HG03196 (cell line): ENCODE measurements at regions not wholly inside any gene's neighbourhood (a gene's known extent, or its start where the extent isn't known, plus 50 kb on each side); places are given as distances from the start of the nearest gene placed in this dataset.

ENCODE experiments used
- ATAC-seq: cut with Tn5 transposase; IDR thresholded peaks from one replicate; pipeline ENCODE4 v1.9.1; 2021; ENCODE audit not compliant: unreplicated experiment

DNA sequence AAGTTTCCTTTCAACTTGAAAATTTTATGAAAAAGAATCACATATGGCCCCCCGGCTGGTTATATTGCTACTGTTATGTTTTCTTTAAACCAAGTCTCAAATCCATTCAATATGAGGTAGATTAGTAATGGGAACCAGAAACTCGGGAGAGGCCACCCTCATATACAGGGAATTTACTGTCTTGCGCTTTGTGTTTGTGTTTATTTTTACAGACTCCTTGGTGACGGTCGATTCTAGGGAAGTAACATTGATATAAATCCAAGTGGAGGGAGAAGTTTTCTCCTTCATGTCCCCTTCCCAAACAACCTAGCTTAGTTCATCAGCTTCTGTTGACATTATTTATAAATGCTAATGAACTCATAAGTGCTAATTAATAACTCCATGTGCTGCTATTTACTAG, 163.5 kb upstream of the LMO4 start:
- ATAC-seq: no peak

DNA sequence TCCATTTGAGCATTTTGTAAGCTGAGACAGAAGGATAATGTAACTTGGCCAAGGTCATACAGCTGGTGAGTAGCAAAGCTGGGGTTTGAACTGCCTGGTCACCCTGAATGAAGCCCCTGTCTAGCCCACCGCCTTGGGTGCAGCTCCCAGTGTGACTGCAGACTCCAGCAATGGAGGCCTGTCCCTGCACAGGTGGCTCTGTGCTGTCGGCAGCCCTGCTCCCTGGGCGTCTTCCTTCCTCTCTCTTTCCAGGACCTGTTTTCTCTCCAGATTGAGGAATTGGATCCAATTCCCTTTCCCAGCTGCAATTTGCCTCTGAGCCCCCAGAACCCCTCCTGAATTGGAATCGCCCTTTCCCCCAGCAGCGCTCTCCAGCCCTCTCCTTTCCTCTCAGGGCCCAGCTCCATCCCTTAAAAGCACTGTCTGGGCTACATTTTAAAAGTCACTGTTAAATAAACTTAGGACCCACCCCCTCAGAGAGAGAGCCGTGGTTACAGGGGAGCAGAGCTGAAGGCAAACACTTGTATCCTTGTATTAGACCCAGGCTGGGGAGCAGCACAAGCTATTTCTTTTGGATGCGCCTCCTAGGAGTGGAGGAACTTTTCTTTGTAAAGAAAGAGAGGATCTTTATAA, 161.4 kb upstream of the LMO4 start:
- ATAC-seq: no peak

DNA sequence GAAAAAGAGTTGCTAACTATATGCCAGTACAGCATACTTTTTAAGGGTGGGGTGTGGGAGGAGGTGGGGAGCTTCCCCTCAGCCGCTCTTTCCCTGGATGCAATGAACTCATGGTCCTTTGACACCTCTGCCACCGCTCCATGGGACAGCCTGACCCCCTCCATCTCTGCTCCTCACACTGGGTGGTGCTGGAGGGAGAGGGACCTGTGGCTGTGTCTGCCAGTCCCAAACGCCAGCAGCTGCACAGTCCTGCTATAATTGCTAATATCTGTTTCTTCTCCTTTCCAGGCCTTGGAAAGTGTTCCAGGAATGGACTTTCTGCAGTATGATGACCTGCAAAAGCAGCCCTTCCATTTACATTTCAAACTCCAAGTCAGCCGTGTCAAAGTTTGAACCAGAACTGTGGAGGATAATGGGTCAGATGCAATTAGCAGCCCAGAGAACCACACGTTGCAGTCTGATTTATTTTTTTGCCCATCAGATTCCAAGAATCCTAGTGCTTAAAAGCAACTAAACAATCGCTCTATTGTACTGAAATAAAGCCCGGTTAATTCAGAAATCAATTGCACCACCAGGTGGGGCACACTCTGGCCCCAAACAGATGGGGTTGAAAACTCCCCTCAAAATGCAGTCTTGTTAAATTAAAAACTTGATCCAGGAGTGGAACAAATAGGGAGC, 160.7 kb upstream of the LMO4 start:
- no peak for ATAC-seq

DNA sequence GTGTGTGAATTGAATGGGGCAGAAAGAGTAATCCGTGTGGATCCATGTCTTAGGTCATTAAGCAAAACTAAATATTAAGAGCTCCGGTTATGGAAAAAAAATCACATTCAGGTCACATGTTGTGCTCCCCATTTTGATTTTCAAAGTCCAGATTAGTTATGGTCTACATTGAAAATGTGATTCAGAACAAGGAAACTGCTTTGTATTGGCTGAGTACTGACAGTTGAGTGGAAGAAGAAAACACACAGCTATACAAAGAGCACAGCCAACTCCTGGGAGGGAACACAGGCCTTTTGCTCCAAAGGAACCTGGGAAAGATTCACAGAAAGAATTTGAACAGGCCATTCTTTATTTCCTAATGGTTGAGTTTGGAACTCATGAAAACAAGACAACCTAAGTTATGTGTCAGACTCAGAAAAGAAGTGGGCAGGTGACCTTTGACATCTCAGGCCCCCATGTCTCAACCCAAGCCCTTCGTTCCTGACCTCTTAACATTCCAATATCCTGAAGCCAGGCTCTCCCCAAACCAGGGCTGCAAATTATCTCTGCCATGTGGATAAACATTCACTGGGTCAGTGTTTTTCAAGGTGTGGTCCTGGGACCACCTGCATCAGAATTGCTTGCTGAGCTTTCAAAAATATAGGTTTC, 159.3 kb upstream of the LMO4 start:
- no peak for ATAC-seq

DNA sequence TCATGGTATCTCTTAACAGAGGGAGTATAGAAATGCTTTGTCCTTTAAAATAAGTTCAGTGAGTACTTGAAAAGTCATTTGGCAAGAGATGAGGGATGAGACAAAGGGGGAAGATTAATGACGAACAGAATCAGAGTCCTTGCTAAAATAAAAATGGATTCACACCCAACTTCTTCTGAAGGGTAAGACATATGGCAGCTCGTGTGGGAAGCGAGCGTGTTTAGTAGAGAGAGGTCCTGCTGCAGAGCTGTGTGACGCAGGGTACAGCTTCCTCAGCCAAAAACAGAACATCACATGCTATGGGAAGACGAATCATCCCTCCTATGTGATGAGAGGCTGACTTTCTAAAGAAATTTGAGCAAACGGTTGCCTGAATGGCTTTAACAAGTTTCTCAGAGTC, 158.5 kb upstream of the LMO4 start:
- no peak for ATAC-seq

DNA sequence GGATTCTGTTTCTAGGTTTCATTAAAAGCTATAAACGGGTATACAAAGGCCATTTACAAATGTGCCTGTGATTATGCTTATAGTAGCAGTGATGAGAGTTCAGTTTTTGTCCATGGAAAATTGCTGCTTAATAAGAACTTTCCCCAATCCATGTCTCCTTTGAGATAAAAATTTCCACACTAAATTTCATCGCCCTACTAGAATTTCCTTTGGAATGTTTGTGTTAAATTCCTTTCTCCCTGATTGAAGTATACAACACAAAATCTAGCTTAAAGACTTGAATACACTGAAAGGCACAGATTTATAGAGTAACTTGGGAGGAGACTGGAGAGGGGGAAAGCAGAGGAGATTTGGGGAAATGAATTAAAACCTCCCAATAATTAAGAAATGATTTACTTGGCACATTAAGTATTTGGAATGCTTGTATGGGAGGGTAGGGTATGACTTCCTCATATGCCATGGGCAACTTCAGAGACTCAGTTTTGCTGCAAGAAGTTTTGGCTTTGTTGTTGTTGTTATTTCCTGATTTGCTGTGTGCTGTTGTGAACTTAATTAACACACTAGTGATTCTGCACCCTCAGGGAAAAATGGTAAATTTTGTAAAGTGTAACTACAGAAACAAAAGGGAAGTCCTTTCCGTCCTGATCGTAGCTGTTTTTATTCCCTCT, 157.6 kb upstream of the LMO4 start:
- ATAC-seq: no peak

DNA sequence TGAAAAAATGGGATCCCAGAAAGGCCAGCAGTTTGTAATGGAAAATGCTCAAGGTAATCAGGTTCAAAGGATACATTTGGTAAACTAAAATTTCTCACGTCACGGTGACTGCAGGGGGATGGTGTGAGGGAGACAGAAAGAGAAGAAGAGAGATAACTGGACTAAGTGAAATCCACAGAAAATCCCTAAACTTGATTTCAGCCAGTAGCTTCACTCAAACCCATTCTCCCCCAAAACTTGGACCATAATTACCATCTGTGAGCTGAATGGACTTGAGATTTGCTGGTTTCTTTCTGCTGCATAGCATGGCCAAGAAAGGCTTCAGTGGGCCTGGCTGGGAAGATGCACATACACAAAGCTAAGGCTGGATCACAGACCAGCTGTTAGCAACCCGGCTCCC, 155.4 kb upstream of the LMO4 start:
- no peak for ATAC-seq

DNA sequence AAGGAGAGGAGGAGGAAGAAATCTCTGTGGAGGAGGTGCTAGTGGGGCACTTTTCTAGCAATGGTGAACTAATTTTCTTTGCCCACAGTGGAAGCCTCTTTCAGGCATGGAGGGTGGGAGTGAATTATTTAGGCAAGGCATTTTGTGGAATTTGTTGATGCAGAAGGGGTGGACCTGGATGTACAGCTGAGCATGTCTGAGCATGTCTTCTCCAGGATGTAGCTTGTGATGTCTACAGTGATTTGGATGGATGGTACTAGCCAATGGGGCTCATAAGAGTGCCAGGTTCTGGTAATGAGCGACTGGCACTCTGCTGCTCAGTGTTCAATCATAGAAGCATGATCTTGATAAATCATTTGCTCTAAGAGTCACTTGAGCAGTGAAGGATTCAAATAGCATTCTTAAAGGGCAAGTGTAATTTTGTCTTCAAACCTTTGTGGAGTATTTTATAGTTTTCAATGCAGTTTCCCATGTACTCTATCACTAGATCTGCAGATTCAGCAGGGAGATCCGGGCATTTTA, 153.9 kb upstream of the LMO4 start:
- ATAC-seq: no peak

DNA sequence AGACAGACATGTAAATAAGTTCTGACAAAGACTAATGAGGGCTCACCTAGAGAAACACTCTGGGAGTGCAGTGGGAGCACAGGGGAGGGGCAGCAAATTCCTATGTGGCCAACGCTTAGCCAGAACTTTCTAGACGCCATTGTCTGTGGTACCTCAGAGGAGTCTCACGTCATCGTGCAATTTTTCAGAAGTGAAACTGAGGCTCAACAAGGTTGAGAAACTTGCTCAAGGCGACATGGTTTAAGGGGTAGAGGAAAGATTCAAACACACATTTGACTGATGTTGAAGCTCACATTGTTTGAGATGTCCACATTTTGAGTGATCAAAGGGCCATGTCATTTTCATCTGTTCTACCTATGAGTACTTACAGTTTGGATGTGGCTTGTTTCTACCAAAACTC, 152.6 kb upstream of the LMO4 start:
- no peak for ATAC-seq

DNA sequence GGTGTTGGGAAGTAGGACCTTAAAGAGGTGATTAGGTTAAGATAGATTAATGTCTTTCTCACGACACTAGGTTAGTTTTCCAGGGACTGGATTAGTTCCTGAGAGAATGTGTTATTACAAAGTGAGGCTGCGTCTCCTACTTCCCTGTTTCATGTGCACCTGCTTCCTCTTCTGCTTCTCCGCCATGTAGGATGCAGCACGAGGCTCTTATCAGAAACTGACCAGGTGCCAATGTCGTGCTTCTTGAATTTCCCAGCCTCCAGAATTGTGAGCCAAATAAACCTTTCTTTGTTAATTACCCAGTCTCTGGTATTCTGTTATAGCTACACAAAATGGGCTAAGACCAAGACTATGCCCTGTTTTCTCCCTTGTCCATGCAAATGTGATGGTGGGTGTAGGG, 152.2 kb upstream of the LMO4 start:
- no peak for ATAC-seq

DNA sequence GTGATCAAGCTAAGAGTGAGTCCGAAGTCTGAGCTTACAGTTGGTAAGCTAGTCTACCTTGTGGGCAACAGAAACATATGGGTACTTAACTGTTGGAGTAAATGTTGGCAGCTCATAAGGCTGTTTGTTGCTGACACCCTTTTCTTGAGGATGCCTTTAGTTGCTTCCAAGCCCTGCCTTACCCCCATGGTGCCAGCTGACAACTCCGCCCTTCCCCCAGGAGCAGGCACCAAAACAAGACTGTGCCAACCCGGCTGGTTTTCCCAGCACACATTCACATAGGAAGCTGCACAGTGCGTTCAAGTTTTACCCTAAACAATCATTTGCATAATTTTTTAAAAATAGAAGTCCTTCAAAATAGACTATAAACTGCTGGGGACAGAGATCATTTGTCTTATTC, 150.2 kb upstream of the LMO4 start:
- ATAC-seq: no peak

DNA sequence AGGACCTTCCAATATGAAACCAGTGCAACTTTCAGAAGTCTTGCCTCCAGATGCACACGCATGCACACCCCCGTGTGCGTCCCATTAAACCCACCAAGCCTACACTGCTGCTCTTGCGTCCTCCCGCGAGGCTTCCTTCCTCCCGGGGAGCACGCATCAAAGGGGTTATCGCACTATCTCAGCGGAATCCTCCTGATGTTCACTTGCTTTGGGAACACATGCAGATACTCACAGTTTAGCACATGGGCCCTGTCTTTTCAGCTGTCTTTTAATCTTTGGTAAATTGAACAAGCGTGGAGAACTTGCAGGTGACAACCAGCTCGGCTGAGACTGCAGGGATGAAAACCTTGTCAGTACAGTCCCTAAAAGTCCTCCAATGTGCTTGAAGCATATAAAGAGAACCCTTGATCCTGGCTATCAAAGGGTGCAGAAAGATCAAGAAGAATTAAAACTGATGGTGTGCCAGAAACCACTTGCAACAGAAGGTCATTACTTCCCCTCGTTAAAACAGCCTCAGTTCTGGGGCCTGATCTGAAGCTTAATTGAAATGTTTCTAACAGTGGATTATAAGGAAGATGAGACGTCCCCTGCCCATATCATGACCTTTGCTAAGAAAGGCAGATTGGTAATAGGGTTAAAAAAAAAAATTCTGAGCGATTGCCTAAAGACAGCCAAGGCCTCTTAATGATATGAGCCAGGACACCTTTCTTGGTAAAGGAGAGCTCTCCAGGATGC, 149.4 kb upstream of the LMO4 start:
- ATAC-seq: no peak

DNA sequence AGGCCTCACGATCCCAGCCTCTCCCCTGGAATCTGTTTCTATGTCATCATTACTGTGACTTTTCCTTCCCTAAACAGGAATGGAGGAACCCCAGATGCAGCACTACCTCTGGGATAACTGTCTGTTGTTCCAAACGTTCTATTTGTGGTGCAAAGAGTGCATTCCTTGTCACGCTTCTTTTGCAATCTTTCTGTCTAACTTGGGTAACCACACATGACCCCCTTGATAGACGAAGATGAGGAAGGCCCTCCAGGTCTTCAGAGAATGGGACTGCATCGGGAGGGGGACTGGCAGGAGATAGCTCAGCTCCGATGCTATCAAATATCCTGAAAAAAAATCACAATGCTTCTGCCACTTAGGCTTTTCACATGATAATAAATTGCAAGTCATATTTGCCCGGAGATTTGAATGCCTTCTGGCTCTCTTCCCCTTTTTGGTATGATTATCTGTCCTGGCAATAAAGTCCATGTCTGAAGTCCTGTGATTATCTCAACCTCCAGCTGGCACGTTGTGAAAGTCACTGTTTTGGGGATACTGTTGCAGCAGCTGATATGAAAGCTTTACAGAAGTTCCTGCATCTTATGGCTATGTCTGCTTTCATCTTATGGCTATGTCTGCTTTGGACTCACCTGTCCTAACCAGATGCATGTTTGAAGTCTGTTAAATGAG, 148.7 kb upstream of the LMO4 start:
- no peak for ATAC-seq

DNA sequence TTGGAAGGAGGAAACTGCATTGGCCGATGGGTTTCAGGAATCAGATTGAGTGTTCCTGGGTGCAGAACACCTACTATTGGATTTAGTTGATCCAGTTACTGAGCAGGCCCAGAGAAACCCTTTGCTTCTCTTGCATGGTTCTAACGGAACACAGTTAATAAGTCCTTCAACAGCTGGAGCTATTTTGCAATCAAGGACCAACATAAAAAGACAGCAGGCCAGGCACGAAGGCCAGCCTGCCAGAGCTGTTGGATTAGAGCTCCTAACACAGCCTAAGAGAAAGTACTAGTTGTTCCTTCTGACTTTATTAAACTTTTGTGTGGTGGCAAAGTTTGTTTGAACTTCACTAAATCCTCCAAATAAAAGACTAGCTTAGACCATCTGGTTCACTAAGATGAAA, 148.0 kb upstream of the LMO4 start:
- ATAC-seq: no peak

DNA sequence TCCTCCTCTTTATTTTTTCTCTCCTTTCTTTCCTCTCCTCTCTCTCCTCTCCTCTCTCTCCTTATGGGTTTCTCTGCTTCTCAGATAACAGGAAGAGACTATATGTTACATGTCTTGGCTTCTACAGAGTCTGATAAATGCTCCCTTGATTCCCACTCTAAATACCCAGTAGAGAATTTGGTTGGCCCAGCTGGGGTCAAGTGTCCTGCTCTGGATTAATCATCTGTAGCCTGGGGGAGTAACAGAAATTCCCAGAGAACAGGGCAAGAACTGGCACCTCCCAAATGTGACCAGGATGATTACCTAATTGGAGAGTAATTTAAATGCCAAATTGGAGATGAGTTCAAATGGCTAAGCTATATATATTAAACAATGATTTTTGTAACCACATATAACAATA, 146.1 kb upstream of the LMO4 start:
- ATAC-seq: no peak

DNA sequence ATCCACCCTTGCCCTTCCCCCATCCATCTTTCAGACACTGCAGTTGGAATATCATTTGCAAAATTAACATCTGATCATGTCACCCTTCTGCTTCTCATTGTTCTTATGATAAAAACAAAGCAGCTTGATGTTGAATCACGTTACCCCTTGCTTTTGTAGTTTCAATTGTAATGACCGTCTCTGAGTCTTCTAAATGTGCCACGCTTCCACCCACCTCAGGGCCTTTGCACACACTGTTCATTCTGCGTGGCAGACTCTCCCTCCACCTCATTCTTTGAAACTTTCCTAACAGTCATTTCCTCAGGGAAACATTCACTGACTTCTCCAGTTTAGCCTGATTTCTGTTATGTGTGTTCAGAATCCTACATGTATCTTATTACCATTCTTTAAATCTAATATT, 143.6 kb upstream of the LMO4 start:
- no peak for ATAC-seq

DNA sequence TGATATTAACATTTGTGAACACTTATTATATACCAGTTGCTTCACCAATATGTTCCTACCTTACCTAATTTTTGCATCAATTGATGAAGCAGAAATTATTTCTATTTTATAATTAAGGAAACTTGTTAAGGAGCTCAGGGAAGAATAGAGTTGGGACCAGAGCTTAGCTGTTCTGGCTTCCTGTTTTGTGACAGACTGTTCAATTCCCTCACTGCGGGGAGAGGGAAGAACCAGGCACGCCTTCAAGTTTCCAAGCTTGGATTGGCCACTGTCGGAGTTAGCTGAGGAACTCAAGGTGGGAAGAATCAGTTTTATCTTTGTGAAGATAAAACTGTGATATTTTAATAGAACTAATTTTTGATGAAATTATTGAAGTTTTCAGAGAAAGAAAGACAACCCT, 142.3 kb upstream of the LMO4 start:
- ATAC-seq: no peak

DNA sequence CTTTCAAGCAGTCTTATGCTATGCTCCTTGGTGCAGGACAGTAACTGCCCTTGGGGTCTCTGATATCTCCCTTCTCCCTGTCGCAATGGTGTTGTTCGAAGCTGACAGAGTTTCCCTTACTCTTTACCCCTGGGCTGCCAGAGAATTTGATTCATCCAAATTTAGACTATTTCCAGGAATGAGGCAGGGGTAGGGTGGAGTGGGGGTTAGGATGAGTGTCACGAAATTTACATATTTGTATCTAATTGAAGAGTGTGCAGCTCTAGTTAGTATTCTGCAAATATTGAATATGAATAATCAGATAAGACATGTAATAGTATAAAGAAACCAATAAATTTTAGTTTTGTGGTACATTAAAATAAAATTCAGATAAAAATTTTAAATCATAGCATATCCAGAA, 140.0 kb upstream of the LMO4 start:
- ATAC-seq: no peak

DNA sequence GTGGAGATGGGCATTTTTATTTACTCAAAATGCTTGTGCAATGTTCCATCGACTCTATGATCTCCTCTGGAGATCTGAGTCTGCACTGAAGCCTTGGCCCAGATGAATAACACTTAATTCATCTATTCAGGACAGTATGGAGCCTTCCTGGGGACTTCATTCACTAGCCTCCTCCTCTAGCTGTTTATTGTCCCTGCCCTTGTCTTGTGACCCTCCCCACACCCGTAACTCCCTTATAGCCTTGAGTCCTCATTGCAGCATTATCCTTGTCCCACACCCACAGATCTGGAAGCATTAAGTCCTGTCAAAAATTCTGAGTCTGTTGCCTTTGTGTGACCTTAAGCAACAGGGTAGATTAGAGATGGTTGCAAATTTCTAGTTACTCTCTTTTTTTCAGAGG, 138.3 kb upstream of the LMO4 start:
- ATAC-seq: no peak

DNA sequence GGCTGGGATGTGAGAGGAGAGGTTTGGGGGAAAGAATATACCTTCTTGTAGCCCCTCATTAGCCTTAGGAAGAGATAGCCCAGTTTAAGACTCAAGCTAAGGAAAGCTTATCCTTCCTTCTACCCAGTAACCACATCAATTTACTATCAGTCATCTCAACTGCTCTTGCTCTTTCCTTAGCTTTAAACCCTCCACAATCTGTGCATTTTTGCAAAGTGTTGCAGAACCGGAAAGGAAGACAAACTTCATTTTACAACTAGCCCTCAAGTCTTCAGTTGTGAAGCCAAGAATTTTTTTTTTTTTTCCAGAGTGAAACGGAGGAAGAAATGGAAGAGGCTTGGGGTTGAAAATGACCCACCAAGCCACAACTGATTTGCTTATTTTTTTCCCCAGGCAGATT, 137.0 kb upstream of the LMO4 start:
- ATAC-seq: no peak
